Cerebellar cortex (tissue), 1 donor: ENCODE measurements at regions not wholly inside any gene's neighbourhood (a gene's known extent, or its start where the extent isn't known, plus 50 kb on each side); places are given as distances from the start of the nearest gene placed in this dataset.
A peak's percentile ranks its signal among the peaks of the same experiment; 100 is the strongest.
"Not testable (repeated sequence)": the region's sequence is repeated elsewhere in the genome, so short reads cannot be mapped to it uniquely, and the experiment has no call there.

Source experiments
- DNase-seq: peaks from one replicate; pipeline ENCODE4 v3.0.0-alpha.2; 2015; ENCODE audit warnings: low spot score

DNA sequence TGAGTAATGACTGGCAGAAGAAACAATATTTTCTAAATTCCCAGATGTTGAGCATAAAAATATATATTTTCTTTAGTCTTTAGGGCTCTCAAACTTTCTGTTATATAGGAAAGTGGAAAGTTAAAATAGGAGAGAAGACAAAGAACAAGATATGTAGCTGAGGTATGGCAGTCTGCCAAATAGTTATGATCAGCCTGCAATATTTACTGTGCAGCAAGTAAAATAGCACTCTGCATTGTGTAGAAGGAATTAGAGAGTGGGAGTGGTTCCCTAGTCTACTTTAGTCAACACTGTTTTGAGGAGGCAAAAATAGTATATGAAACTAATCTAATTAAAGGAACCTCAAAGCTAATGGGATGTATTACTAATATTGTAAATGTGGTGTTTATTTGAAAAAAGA lies 978.1 kb upstream of the ALCAM start:
- DNase-seq: no peak

DNA sequence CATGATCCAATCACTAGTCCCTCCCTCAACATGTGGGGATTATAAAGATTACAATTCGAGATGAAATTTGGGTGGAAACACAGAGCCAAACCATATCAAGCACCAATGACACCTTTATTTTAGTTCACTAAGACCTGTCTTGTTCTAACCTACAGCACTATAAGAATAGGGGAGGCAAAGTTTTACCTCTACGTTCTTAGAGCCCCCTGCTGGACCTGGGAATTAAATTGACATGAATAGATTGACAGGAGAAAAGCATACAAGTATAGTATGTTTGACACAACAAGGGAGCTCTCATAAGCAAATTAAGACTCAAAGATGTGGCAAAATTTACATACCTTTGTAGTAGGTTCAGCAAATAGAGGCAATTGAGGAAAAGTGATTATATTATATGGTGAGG lies 974.4 kb upstream of the ALCAM start:
- no peak for DNase-seq

DNA sequence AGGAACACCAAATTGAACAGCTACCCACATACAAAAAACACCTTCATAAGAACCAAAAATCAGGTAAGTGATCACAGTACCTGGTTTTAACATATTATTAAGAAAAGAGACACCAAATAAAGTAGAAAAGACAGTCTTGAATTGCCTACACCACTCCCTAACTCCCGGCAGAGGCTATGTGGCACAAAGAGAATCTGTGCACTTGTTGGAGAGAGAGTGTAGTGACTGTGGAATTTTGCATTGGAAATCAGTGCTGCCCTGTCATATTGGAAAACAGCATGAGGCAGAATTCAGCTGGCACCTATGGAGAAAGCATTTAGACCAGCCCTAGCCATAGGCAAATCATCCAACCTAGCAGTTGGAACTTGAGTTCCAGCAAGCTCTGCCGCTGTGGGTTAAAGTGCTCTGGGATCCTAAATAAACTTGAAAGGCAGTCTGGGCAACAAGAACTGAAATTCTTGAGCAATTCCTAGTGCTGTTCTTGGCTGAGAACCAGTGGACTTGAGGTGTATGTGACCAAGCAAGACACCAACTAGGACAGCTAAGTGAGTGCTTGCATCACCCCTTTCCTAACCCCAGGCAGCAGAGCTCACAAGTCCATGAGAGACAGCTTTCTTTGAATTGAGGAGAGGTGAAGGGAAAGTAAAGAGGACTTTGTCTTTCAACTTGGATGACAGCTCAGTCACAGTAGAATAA lies 969.6 kb upstream of the ALCAM start:
- DNase-seq: no peak

DNA sequence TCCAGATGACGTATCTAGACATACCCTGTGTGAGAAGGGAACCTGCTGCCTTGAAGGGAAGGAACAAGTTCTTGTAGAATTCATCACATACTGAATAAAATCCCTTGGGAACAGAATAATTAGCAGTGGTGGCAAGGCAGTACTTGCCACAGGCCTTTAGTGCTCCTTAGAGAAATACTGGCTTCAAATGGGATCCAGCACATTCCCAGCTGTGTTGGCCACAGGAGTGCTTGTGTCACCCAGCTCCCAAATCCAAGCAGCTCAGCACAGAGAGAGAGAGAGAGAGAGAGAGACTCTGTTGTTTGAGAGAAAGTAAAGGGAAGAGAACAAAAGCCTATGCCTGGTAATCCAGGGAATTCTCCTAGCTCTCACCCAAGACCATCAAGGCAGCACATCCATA lies 969.0 kb upstream of the ALCAM start:
- DNase-seq: no peak

DNA sequence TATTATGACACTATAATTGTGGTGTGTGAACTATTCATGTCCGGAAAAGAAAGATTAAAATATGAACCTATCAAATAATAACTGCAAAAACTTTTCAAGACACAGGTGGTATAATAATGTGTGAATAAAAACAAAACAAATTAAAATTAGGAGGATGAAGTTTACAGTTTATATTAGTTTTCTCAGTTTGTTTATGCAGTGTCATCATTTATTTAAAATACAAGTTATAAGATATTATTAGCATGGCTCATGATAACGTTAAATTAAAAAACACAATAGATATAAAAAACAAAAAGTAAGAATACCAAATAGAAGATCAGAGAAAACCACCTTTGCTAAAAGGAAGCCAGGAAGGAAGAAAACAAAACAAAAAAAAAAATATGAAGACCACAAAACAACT lies 963.8 kb upstream of the ALCAM start:
- DNase-seq: no peak

DNA sequence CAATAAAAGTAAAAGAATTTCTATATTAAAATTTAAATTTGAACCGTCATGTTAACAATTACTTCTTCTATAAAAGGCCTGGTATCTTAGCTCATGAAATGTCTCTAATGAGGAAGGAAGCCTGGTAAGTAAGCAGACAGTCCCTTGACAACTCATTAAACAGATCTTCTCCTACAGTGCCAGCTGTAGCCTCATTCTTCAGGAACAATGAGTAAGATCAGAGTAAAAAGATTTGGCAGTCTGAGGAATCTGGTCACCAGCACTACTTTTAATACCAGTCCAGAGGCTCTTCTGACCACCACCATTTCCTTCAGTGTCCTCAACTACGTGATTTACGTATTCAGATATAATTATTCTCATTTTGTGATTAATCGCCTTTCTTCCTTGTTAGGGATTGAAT lies 955.0 kb upstream of the ALCAM start:
- DNase-seq: no peak

DNA sequence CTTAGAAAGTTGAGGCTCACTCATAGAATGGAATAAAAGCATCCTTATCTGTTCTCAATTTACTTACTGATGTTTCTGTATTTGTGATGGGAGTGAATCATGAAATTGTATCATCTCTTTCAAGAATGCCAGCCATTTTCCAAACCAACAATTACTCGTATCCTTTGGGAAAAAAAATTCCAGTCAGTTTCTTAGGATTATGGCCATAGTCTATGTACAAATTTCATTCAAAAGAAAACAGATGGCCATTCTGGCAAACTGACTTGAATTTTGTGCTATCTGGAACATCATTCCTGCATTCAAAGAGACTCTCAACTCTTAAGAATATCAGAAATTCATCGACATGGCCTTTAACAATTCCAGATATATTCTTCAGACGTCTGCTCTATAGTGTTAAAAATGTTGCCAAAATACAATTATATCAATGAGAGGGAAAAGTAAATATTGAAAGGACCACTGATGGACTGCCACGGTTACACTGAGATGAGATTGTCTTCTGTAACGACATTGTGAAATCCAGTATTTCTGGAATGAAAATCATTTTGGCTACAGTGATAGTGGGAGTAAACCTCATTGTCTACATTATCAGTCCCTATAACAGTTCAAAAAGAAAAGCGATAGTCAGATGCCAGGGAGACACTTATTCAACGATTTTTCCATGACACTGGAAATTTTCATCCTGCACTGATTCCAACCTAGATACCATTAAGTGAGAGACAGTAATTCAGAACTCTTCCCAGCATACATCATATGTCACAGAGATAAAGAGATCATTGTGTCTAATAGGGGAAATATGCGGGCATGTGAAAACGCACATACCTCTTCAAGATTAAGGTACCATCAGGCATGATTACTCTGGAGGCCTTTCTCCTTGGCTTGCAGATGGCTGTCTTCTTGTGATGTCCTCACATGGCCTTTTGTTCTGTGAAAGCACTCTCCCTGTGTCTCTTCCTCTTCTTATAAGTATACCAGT lies 953.8 kb upstream of the ALCAM start:
- DNase-seq: no peak

DNA sequence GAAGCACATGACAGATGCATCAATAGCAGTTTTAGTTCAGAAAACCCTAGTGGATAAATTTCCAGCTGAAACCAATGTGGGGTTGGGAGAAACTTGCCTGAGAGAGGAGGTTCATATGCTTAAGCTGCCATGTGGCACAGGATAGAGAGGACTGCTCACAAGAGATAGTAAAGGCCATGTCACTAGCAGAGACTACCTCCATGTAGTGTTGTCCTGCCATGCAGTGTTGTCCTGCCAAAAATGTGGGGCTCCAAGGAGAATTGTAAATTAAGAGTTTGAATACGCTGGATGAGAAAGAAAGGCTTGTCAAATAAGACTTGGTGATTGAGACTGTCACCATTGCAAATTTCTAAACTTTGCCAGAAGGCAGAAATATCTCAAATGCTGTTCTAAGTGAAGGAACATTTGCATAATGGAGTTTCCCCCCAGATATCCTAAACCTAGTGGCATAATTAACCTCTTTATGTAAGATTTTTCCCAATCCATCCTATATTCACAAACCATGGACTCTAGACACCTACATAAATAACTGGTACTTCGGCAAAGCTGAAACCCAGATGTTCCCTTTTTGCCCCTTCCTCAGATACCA lies 938.3 kb upstream of the ALCAM start:
- DNase-seq: no peak

DNA sequence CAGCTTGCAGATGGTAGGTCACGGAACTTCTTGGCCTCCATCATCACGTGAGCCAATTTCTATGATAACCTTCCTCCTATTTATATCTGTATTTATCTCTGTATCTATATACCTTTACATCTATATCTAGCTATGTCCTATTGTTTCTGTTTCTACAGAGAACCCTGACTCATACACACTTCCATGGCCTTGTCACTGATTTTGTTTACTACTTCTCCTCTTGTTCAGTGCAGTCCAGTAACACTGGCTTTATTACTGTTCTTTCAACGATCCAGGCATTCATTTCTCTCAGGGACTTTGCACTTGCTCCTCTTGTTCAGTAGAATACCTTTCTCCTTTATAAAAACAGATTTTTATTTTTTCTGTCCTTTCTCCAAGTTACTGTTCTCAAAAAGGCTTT lies 937.0 kb upstream of the ALCAM start:
- DNase-seq: no peak

DNA sequence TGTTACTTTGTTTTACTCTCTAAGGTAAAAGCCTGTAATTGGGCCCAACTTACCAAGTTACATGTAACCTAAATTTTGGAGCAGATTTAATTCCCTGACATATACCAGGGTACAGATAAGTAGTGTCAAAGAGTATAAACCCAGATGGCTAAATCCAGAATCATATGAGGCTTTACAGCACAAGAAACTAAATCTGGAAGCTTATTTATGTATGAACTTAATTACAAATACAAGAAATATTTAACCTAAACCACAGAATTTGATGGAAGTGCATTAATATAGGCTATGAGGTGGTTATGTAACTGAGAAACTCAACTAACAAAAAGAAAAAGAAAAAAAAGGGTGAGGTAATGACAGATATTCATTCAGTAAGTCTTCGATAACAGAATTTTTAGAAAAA lies 930.2 kb upstream of the ALCAM start:
- DNase-seq: no peak

DNA sequence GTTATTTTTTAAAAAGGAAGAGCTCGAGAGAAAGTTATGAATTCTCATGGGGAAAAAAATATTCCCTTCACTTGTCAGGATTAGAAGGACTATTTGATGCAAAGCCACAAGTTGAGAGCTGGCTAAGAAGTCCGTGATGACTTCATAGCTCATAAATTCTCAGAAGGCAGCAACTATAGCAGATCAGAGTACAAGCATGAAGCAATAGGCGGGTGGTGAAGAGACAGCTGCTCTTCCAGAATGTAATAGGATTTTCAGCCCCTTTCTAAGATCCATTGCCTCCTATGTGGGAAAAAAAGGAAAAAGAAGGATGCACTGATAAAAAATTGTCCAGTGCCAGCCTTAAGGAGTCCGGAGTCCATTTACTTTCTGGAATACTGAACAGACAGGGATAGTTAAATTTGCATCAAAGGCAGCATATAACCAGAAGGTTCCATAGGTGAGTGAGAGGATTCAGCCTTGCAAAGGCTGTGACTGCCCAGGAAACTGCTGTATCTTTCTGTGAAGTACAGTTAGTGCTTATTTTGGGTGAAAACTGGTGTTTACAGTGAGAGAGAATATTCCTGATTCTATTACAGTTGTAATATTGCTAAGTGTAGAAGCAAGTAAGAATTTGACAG lies 929.5 kb upstream of the ALCAM start:
- DNase-seq: no peak

DNA sequence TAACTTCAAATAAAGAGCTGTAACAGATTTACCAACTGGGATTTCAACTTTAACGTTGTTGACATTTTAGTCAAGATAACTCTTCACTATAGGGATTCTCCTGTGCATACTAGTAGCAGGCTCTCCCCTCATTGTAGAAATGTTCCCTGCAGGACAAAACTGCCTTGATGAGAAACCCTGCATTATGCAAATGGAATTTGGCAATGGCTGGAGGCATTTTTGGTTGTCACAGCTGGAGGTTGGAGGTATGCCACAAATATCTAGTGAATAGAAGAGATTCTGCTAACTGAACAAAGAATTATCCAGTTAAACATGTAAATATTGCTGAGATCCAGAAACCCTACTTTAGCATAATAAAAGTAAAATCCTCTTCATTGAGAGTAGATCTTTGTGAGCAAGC lies 928.8 kb upstream of the ALCAM start:
- DNase-seq: peak; percentile 7

DNA sequence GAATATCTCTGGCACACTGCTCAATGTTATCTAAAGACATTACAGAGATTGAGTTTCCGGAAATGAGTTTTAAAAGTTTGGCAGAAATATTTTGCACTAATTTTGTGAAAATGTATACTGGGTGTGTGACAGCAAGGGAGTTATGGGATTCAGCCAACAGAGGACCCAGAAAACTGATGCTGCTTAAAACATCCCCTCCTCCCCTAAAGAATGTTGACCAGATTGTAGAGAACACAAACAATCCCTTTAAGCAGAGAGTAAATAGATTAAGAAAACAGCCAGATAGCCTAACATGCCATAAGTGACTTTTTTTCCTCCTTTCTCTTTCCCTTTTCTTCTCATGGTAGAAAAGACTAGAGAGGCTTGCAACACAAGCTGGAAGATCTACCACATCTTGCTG lies 928.0 kb upstream of the ALCAM start:
- no peak for DNase-seq

DNA sequence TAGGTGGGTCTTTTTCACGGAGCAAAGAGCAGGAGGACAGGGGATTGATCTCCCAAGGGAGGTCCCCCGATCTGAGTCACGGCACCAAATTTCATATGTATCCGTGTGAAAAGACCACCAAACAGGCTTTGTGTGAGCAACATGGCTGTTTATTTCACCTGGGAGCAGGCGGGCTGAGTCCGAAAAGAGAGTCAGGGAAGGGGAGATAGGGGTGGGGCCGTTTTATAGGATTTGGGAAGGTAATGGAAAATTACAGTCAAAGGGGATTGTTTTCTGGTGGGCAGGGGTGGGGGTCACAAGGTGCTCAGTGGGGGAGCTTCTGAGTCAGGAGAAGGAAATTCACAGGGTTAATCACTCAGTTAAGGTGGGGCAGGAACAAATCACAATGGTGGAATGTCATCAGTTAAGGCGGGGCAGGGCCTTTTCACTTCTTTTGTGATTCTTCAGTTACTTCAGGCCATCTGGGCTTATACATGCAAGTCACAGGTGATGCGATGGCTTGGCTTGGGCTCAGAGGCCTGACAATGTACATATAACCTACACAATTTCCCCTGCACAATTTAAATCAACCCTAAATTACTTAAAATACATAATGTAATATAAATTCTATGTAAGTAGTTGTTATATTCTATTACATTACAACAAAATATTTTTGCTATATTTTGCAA lies 921.3 kb upstream of the ALCAM start:
- DNase-seq: not testable (repeated sequence)

DNA sequence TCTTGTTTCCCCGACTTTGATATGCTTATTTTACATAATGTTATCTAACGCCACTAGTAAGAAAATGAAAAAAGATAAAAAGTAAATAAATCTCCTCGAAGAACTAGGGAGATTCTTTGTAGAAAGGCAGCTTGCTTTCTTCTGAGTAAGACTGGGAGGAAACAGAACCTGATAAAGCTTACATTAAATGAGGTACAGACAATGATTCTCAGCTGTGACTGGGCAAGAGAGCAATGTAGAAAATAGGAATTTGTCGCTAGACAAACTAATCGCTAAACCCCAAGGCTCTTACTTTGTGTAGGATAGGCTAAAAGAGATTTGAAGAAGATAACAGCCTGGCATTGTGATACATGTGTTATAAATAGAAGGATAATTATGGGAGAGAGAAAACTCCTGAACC lies 919.0 kb upstream of the ALCAM start:
- no peak for DNase-seq

DNA sequence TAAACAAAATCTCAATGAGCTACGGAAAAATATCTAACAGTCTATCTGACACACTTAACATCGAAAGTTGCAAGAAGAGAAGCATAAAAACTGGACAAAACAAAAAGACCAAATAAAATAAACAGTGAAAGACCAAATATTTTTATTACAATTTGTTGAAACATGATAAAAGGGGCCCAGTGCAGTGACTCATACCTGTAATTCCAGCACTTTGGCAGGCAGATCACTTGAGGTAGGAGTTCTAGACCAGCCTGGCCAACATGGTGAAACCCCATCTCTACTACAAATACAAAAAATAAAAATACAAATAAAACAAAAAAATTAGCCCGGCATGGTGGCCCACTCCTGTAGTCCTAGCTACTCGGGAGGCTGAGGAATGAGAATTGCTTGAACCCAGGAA lies 914.0 kb upstream of the ALCAM start:
- no peak for DNase-seq

DNA sequence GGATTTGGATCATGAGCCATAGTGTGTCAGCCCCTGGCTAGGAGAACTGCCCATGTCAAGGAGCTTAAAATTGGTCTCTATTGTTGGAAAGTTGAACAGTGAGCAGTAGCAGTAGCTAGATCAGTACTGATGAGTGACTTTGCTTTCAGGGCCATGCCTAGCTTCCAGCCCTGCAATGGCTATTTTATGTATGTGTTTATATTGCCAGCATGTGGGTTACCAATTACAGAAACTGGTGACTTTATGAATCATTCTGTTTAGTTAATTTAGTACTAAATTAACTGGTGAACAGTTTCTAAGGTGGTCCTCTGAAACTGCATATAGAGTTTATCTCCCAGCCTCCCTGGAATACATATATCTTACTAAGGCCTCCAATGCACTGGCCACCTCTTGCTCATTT lies 908.1 kb upstream of the ALCAM start:
- DNase-seq: no peak

DNA sequence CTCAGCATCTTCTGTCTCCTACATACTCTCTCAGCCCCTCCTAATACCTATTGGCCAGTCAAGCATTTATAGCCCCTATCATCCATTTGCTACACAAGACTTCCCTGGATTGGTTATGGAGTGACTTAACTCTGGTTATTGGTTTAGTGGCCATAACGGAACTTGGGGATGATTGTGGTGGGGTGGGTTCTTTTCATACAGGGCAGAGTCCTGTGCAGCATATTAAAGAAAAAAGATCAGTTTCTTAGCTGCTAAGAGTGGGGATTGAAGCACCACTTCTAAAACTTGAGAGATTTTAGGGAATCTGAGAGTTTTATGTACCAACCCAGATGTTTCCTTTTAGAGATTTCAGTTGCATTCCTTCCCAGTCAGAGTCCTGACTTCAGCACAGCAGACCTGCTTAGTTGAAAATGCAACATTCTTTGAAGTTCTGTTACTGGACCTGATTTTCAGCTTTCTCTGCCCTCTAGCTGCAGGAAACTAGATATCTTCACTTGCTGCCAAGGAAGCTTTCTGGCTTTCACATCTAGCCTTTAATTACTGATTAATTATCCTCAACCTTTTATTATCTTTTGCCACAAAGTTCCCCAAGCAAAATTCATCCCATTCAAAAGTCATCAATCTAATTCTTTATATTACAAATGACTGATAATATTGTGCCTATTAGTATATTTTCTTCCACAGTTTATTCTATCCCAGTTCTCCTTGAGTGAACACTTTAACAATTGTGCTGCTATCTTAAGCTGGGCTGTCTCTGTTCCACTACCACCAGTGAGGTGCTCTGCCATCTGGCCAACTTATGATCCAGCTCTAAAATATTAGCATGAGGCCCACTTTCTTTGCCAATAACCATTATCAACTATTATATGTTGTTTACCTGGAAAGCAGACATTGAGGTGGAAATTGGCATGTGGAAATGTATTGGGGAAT lies 906.0 kb upstream of the ALCAM start:
- peak; percentile 5 for DNase-seq

DNA sequence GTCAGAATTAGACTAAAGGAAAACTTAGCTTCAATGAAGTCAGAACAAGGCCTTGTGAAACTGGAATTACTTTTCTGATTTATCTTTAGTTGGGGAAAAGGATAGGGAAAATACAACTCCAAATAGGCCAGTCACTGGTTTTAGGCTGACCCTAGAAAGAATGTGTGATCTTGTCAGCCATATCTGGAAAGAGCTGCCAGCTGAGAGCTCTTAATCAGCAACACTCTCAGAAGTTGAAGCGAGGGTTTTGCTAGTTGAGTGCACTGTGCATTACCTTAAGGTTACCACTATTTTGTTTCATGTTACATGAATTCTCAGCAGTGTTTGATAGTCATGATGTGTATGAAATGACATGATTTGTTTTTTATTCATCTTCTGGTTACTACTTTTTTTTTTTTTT lies 905.3 kb upstream of the ALCAM start:
- no peak for DNase-seq

DNA sequence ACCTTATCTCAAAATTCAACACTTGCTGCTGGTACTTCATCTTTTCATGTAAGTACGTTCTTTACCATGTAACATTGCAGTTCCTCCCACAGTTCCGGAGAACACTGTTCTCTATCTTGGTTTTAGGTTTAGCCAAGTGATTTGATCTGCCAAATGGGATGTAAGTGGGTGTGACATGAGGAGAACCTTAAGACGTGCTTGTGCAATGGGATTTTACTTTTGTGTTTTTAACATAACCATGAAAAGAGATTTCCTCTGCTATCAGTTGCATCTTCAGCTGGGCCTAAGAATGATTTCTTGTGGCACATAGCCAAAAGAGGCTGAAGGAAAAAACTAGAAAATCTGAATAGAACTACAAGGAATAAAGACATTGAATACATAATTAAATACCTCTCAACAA lies 894.5 kb upstream of the ALCAM start:
- no peak for DNase-seq

DNA sequence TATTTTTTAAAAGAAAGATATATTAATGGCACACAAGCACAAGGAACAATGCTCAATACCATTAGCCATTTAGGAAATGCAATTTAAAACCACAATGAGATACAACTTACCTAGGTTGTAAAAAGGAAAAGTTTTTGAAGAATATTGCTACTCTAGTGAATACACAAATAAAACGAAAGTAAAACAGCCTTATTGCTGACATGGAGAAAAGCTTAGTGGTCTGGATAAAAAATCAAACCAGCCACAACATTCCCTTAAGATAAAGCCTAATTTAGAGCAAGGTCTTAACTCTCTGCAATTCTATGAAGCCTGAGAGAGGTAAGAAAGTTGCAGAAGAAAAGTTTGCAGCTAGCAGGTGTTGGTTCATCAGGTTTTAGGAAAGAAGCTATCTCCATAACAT lies 892.7 kb upstream of the ALCAM start:
- DNase-seq: no peak
